WERI-Rb-1 (cell line): ENCODE measurements at regions not wholly inside any gene's neighbourhood (a gene's known extent, or its start where the extent isn't known, plus 50 kb on each side); places are given as distances from the start of the nearest gene placed in this dataset.

Experiments used
- DNase-seq: peaks from one replicate; pipeline ENCODE4 v3.0.0-alpha.2; 2020
- H3K27ac ChIP-seq: fragments of 250-450 bp; sonication (Bioruptor Pico); 2 replicates; pipeline ENCODE4 v1.5.1; 2020; ENCODE audit warnings: mild to moderate bottlenecking, moderate library complexity
- H3K27me3 ChIP-seq: fragments of 250-450 bp; sonication (Bioruptor Pico); 2 replicates; pipeline ENCODE4 v1.5.1; 2021; ENCODE audit warnings: mild to moderate bottlenecking, low read depth, moderate library complexity; ENCODE audit not compliant: insufficient read depth, severe bottlenecking
- H3K36me3 ChIP-seq: fragments of 250-450 bp; sonication (Bioruptor Pico); 2 replicates; pipeline ENCODE4 v1.5.1; 2020; ENCODE audit warnings: mild to moderate bottlenecking, moderate library complexity
- H3K4me3 ChIP-seq: 2 replicates; pipeline ENCODE4 v1.5.1; 2011; ENCODE audit warnings: low read depth, mild to moderate bottlenecking, control low read depth, low read length
- H3K9me3 ChIP-seq: fragments of 250-450 bp; sonication (Bioruptor Pico); 2 replicates; pipeline ENCODE4 v1.5.1; 2021; ENCODE audit warnings: mild to moderate bottlenecking, moderate library complexity; ENCODE audit not compliant: severe bottlenecking
- TF ChIP-seq, protein P1 (sequence below): IDR thresholded peaks from 2 replicates; pipeline ENCODE4 v1.5.1; 2011; ENCODE audit warnings: low read depth, mild to moderate bottlenecking, control low read depth, inconsistent platforms, low read length

GRCh38 chr1:81470275-81470674 lies 330.5 kb upstream of the ADGRL2 start:
- Histone ChIP-seq H3K36me3 (no peaks in the 10 kb centered on the region), H3K9me3 (no peaks in the 10 kb centered on the region), H3K4me3 (no peak overlapping the region), H3K27ac (no peak overlapping the region), H3K27me3 (no peaks in the 10 kb centered on the region)
- DNase-seq: no peak
- TF ChIP-seq, protein P1, sequence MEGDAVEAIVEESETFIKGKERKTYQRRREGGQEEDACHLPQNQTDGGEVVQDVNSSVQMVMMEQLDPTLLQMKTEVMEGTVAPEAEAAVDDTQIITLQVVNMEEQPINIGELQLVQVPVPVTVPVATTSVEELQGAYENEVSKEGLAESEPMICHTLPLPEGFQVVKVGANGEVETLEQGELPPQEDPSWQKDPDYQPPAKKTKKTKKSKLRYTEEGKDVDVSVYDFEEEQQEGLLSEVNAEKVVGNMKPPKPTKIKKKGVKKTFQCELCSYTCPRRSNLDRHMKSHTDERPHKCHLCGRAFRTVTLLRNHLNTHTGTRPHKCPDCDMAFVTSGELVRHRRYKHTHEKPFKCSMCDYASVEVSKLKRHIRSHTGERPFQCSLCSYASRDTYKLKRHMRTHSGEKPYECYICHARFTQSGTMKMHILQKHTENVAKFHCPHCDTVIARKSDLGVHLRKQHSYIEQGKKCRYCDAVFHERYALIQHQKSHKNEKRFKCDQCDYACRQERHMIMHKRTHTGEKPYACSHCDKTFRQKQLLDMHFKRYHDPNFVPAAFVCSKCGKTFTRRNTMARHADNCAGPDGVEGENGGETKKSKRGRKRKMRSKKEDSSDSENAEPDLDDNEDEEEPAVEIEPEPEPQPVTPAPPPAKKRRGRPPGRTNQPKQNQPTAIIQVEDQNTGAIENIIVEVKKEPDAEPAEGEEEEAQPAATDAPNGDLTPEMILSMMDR: no peak

DNA sequence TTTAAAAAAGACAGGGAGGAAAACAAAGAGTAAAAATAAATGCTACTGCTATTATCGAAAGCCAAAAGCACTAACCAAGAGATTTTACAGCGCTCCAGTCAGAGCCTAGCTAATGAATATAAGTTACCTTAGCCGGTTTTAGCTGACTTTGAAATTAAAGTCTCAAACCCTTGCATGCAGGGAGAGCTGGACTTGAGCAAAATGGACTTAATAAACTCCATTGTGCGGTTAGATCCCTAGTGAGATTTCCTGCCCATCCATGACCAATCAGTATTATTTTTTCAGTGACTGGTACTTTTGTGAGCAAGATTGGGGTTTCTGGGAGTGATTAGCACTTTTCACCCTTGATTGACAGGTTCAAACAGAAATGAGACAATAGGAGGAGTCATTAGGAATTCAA lies 333.4 kb upstream of the ADGRL2 start:
- DNase-seq: no peak
- Histone ChIP-seq H3K4me3 (no peak overlapping the region), H3K9me3 (no peaks in the 10 kb centered on the region), H3K27ac (no peak overlapping the region), H3K27me3 (no peaks in the 10 kb centered on the region), H3K36me3 (no peaks in the 10 kb centered on the region)
- TF ChIP-seq, protein P1: no peak

- TF ChIP-seq, protein P1: no peak
- Histone ChIP-seq H3K27ac (no peak overlapping the region), H3K27me3 (no peaks in the 10 kb centered on the region), H3K4me3 (no peak overlapping the region), H3K36me3 (no peaks in the 10 kb centered on the region), H3K9me3 (no peaks in the 10 kb centered on the region)
- DNase-seq: no peak
Measured at GRCh38 chr1:81466961-81467360, 333.8 kb upstream of the ADGRL2 start.

DNA sequence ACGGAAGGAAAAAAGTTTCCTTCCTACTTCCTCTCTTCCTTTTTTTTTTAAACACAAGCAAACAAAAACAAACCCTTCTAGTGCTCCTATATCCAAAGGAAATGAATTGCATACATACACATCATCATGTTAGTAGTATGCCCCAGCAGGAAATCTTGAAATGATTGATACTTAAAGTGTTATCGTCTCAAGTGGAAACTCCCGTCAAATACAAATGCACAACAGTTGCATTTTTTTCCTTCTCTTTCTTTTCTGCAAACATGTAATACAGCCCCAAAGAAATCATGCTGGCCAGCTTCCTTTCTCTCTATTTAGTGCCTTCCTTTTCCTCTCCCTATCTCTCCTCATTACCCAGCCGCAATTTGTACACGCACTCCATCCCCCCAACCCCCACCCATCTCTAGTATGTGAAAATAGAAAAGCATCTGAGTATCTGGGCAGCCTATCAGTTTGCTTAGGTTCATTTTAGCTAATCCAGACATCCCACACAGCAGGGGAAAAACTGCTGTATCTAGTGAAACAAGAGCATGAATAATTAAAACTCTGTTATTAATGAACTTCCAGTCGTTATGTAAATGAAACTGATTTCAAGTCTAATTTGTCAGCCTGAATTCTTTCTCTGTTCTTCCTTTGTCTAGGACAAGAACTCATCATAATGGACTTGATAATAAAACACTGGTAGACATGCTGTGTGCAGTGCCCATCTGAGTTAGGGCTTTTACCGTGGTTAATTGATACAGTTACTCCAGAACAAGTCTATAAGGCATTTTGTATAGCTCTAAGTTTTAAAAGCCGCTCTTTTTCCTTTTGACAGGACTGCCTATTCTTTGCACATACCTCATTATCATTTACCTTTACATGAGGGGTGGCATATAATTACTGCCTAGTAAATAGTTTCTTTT lies 336.5 kb upstream of the ADGRL2 start:
- Histone ChIP-seq H3K9me3 (no peaks in the 10 kb centered on the region), H3K4me3 (no peak overlapping the region), H3K27ac (no peak overlapping the region), H3K36me3 (no peaks in the 10 kb centered on the region), H3K27me3 (no peaks in the 10 kb centered on the region)
- TF ChIP-seq, protein P1: no peak
- no peak for DNase-seq

GRCh38 chr1:81459043-81459442 lies 341.7 kb upstream of the ADGRL2 start:
- no peaks in the 10 kb centered on the region for H3K27me3 ChIP-seq
- no peak overlapping the region for H3K4me3 ChIP-seq
- no peak for DNase-seq
- H3K9me3 ChIP-seq: no peaks in the 10 kb centered on the region
- TF ChIP-seq, protein P1: no peak
- H3K27ac ChIP-seq: no peak overlapping the region
- no peaks in the 10 kb centered on the region for H3K36me3 ChIP-seq

DNA sequence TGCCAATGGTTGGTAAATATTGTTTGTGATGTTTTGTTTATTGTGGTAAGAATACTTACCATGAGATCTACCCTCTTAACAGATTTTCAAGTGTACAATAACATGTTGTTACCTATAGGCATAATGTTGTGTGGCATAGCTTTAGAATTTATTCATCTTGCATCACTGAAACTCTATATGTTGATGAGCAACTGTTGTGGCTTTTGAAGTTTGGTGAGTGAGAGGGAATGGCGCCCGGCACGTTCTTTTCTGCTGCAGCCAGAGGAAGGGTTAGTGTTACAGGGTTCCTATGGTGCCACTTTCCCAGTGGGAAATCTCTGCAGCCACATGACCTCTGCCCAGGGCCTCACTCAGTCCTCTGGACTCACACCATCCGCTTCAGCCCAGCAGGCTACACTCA lies 342.5 kb upstream of the ADGRL2 start:
- H3K9me3 ChIP-seq: no peaks in the 10 kb centered on the region
- no peak overlapping the region for H3K4me3 ChIP-seq
- no peak overlapping the region for H3K27ac ChIP-seq
- H3K36me3 ChIP-seq: no peaks in the 10 kb centered on the region
- TF ChIP-seq, protein P1: no peak
- DNase-seq: no peak
- no peaks in the 10 kb centered on the region for H3K27me3 ChIP-seq
